ENCODE measurements at regions not wholly inside any gene's neighbourhood (a gene's known extent, or its start where the extent isn't known, plus 50 kb on each side); places are given as distances from the start of the nearest gene placed in this dataset.

DNA sequence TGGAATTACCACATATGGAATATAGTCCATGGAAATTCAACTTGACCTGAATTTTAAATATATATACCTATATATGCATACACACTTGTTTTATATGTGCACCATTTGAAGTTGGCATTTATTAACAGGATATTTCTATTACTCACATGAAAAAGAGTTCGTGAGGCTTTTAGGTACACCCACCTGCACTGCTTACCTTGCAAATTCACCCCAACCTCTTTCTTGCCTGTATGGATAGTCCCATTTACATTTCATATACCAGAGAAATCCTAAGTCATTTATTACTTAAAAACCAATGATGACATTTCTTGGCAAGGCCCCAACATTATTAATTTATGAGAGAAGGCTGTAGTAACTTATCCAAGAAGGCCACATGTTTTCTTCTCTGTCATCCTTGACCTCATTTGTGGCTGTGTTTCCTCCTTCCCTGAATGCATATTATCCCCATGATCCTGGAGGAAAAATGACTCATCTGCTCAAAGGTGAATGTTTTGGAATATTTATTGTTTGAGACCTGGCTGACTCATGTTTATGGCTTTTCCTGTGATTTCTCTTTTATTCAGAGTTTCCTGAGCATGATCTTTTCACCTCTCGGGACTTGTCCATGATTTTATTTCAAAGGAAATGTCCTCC, 62.2 kb upstream of the FAM241A start:
- TF ChIP-seq ESRRA (IDR thresholded peaks at IDR 0.05; ENCODE audit: borderline replicate concordance, low read length): no peak
- TF ChIP-seq HDAC2 (IDR thresholded peaks at IDR 0.05): no peak
- TF ChIP-seq POLR2A (IDR thresholded peaks at IDR 0.05; ENCODE audit: low read length): no peak
- no peak for TF ChIP-seq CTCF (IDR thresholded peaks at IDR 0.05)
- peak; percentile 63 for TF ChIP-seq MAX (IDR thresholded peaks at IDR 0.05)
